H9 (cell line): ENCODE measurements at regions not wholly inside any gene's neighbourhood (a gene's known extent, or its start where the extent isn't known, plus 50 kb on each side); places are given as distances from the start of the nearest gene placed in this dataset.

Source experiments
- DNase-seq: peaks from one replicate; pipeline ENCODE4 v3.0.0-alpha.2; 2017
- H2AFZ ChIP-seq: one replicate; pipeline ENCODE4 v1.6.1; 2013; ENCODE audit warnings: mild to moderate bottlenecking, low read length, control low read depth, moderate library complexity
- H2AK5ac ChIP-seq: 2 replicates; pipeline ENCODE4 v1.6.1; 2013; ENCODE audit warnings: low read length, control low read depth, mixed read lengths; ENCODE audit not compliant: insufficient read length
- H2BK120ac ChIP-seq: one replicate; pipeline ENCODE4 v1.6.1; 2013; ENCODE audit warnings: low read depth, mild to moderate bottlenecking, low read length, control low read depth, inconsistent platforms; ENCODE audit not compliant: poor library complexity, severe bottlenecking
- H2BK12ac ChIP-seq: 2 replicates; pipeline ENCODE4 v1.6.1; 2013; ENCODE audit warnings: low read length, control low read depth, mixed read lengths, low read depth; ENCODE audit not compliant: insufficient read length
- H2BK15ac ChIP-seq: 2 replicates; pipeline ENCODE4 v1.6.1; 2013; ENCODE audit warnings: low read depth, low read length, control low read depth
- H2BK20ac ChIP-seq: one replicate; pipeline ENCODE4 v1.6.1; 2013; ENCODE audit warnings: low read depth, mild to moderate bottlenecking, low read length, control low read depth, inconsistent platforms; ENCODE audit not compliant: poor library complexity, severe bottlenecking
- H2BK5ac ChIP-seq: 2 replicates; pipeline ENCODE4 v1.6.1; 2013; ENCODE audit warnings: low read length, control low read depth, mixed read lengths; ENCODE audit not compliant: insufficient read length
- H3K14ac ChIP-seq: 2 replicates; pipeline ENCODE4 v1.6.1; 2013; ENCODE audit warnings: low read length, control low read depth; ENCODE audit not compliant: insufficient read depth
- H3K18ac ChIP-seq: 2 replicates; pipeline ENCODE4 v1.6.1; 2013; ENCODE audit warnings: low read depth, mild to moderate bottlenecking, mixed read lengths, low read length, control low read depth; ENCODE audit not compliant: insufficient read length
- H3K23ac ChIP-seq: 2 replicates; pipeline ENCODE4 v1.6.1; 2013; ENCODE audit warnings: low read length, control low read depth, mixed read lengths, low read depth; ENCODE audit not compliant: insufficient read length
- H3K23me2 ChIP-seq: 2 replicates; pipeline ENCODE4 v1.6.1; 2013; ENCODE audit warnings: low read depth, mild to moderate bottlenecking, mixed read lengths, low read length, control low read depth; ENCODE audit not compliant: insufficient read length, poor library complexity, severe bottlenecking
- H3K27ac ChIP-seq: 2 replicates; pipeline ENCODE4 v1.5.1; 2013; ENCODE audit warnings: low read length, control low read depth, mixed read lengths, low read depth; ENCODE audit not compliant: insufficient read length
- H3K27me3 ChIP-seq: 2 replicates; pipeline ENCODE4 v1.6.1; 2013; ENCODE audit warnings: low read length, control low read depth, inconsistent platforms; ENCODE audit not compliant: insufficient read depth
- H3K4ac ChIP-seq: 2 replicates; pipeline ENCODE4 v1.6.1; 2013; ENCODE audit warnings: low read depth, mild to moderate bottlenecking, control low read depth, inconsistent platforms, low read length, moderate library complexity
- H3K4me1 ChIP-seq: 2 replicates; pipeline ENCODE4 v1.6.1; 2013; ENCODE audit warnings: low read length, control low read depth, inconsistent platforms; ENCODE audit not compliant: insufficient read depth
- H3K4me2 ChIP-seq: 2 replicates; pipeline ENCODE4 v1.6.1; 2013; ENCODE audit warnings: low read length, control low read depth, mixed read lengths; ENCODE audit not compliant: insufficient read length, insufficient read depth
- H3K56ac ChIP-seq: 2 replicates; pipeline ENCODE4 v1.6.1; 2013; ENCODE audit warnings: low read depth, mild to moderate bottlenecking, mixed read lengths, low read length, control low read depth; ENCODE audit not compliant: insufficient read length
- H3K79me1 ChIP-seq: 2 replicates; pipeline ENCODE4 v1.6.1; 2013; ENCODE audit warnings: low read depth, mild to moderate bottlenecking, moderate library complexity, low read length, control low read depth, inconsistent platforms; ENCODE audit not compliant: insufficient read depth, poor library complexity, severe bottlenecking
- H3K79me2 ChIP-seq: 2 replicates; pipeline ENCODE4 v1.6.1; 2013; ENCODE audit warnings: low read length, control low read depth, inconsistent platforms; ENCODE audit not compliant: insufficient read depth
- H3K9ac ChIP-seq: 2 replicates; pipeline ENCODE4 v1.6.1; 2013; ENCODE audit warnings: low read length, control low read depth, mixed read lengths; ENCODE audit not compliant: insufficient read length; ENCODE audit errors: extremely low read depth
- H3K9me3 ChIP-seq: one replicate; pipeline ENCODE4 v1.6.1; 2013; ENCODE audit warnings: low read depth, low read length, inconsistent platforms; ENCODE audit not compliant: control insufficient read depth
- H3T11ph ChIP-seq: one replicate; pipeline ENCODE4 v1.6.1; 2013; ENCODE audit warnings: mild to moderate bottlenecking, low read length, control low read depth, inconsistent platforms
- H4K20me1 ChIP-seq: one replicate; pipeline ENCODE4 v1.6.1; 2013; ENCODE audit not compliant: control insufficient read depth, insufficient read length, insufficient read depth
- H4K5ac ChIP-seq: 2 replicates; pipeline ENCODE4 v1.6.1; 2013; ENCODE audit warnings: low read depth, mild to moderate bottlenecking, mixed read lengths, low read length, control low read depth; ENCODE audit not compliant: insufficient read length
- H4K8ac ChIP-seq: replicated peaks from 2 replicates; pipeline ENCODE4 v1.6.1; 2013; ENCODE audit warnings: low read length, control low read depth, mixed read lengths, low read depth; ENCODE audit not compliant: insufficient read length
- H4K91ac ChIP-seq: 2 replicates; pipeline ENCODE4 v1.6.1; 2013; ENCODE audit warnings: low read depth, mild to moderate bottlenecking, moderate library complexity, mixed read lengths, low read length, control low read depth; ENCODE audit not compliant: insufficient read length
- H3K27ac Mint-ChIP-seq, 3 experiments: 2 replicates in 2 of 3; 3 replicates in 1 of 3; pipeline ENCODE4 v1.8.0; 2020 to 2021; ENCODE audit warnings: mixed read lengths in 3 of 3, mild to moderate bottlenecking in 1 of 3, moderate library complexity in 1 of 3
- H3K27me3 Mint-ChIP-seq: 2 replicates; pipeline ENCODE4 v1.8.0; 2021; ENCODE audit warnings: low read depth, mild to moderate bottlenecking, moderate library complexity, mixed read lengths
- H3K36me3 Mint-ChIP-seq, 3 experiments: 2 replicates in 2 of 3; 3 replicates in 1 of 3; pipeline ENCODE4 v1.8.0; 2020 to 2021; ENCODE audit warnings: low read depth in 3 of 3, mixed read lengths in 3 of 3; ENCODE audit not compliant: insufficient read depth in 1 of 3
- H3K4me1 Mint-ChIP-seq, 2 experiments: 2 replicates each; pipeline ENCODE4 v1.8.0; 2020; ENCODE audit warnings: mixed read lengths in 2 of 2
- H3K4me3 Mint-ChIP-seq, 2 experiments: 2 replicates in 1 of 2; 3 replicates in 1 of 2; pipeline ENCODE4 v1.8.0; 2020 to 2021; ENCODE audit warnings: mild to moderate bottlenecking in 2 of 2, mixed read lengths in 2 of 2, moderate library complexity in 1 of 2
- H3K9me3 Mint-ChIP-seq, 2 experiments: 2 replicates in 1 of 2; 3 replicates in 1 of 2; pipeline ENCODE4 v1.8.0; 2020; ENCODE audit warnings: mild to moderate bottlenecking in 2 of 2, mixed read lengths in 2 of 2, moderate library complexity in 1 of 2
- CTCF ChIP-seq: fragments of 200-600 bp; sonication (generic); conservative IDR thresholded peaks from 3 replicates; pipeline ENCODE4 v1.8.0; 2021; ENCODE audit warnings: antibody characterized with exemption, mild to moderate bottlenecking
- WGBS: extraction: QIAGEN DNeasy Blood & Tissue Kit; methylation state at CpG from one replicate; pipeline ENCODE4 v1.1.7; 2013; ENCODE audit warnings: missing lambda C conversion rate, low lambda C conversion rate, mixed read lengths; ENCODE audit not compliant: insufficient read length; ENCODE audit errors: extremely low coverage; 5-methylcytosine and 5-hydroxymethylcytosine counted together

- Mint-ChIP-seq H3K27me3 (peaks cover 28% of the 10 kb centered on the region), H3K27ac (no peak overlapping the region), H3K9me3 (peaks cover 15 to 16% of the 10 kb centered on the region in 2 experiments), H3K36me3 (peaks cover 0 to 6% (median 0%) of the 10 kb centered on the region in 3 experiments; a peak in 2 of 7 replicates), H3K4me3 (no peak overlapping the region), H3K4me1 (peaks cover 12 to 15% of the 10 kb centered on the region in 2 experiments)
- H2AFZ ChIP-seq, result no peak overlapping the region
- no peak overlapping the region for H2BK20ac ChIP-seq
- H3K56ac ChIP-seq, result no peak overlapping the region
- WGBS, result no CpG with 5 or more reads among the region's 22 CpGs
- H2BK12ac ChIP-seq, result no peak overlapping the region
- TF ChIP-seq CTCF, result peak; percentile 20; the same call in 1 of the 3 replicates
- peak; percentile 62 for DNase-seq
- H2BK15ac ChIP-seq, result no peak overlapping the region
- no peak overlapping the region for H3K4me2 ChIP-seq
- H3K23ac ChIP-seq, result no peak overlapping the region
- no peaks in the 10 kb centered on the region for H3K27me3 ChIP-seq
- no peak overlapping the region for H2AK5ac ChIP-seq
- H4K20me1 ChIP-seq, result peaks cover 3% of the 10 kb centered on the region
- no peak overlapping the region for H2BK120ac ChIP-seq
- no peaks in the 10 kb centered on the region for H3K79me1 ChIP-seq
- no peaks in the 10 kb centered on the region for H3K79me2 ChIP-seq
- no peak overlapping the region for H3T11ph ChIP-seq
- H3K4ac ChIP-seq, result no peak overlapping the region
- H4K8ac ChIP-seq, result no peak overlapping the region
- no peak overlapping the region for H3K18ac ChIP-seq
- H2BK5ac ChIP-seq, result no peak overlapping the region
- H3K9me3 ChIP-seq, result no peaks in the 10 kb centered on the region
- H4K5ac ChIP-seq, result no peak overlapping the region
- no peak overlapping the region for H3K27ac ChIP-seq
- H3K9ac ChIP-seq, result no peak overlapping the region
- no peaks in the 10 kb centered on the region for H3K23me2 ChIP-seq
- H3K4me1 ChIP-seq, result peaks cover 3% of the 10 kb centered on the region; the same call in 1 of the 2 replicates
- no peak overlapping the region for H4K91ac ChIP-seq
- no peak overlapping the region for H3K14ac ChIP-seq
Measured at GRCh38 chr14:104342435-104343293, 204.3 kb downstream of the KIF26A start.
